Right kidney (tissue), 1 donor: ENCODE measurements at regions not wholly inside any gene's neighbourhood (a gene's known extent, or its start where the extent isn't known, plus 50 kb on each side); places are given as distances from the start of the nearest gene placed in this dataset.
"Not testable (repeated sequence)": the region's sequence is repeated elsewhere in the genome, so short reads cannot be mapped to it uniquely, and the experiment has no call there.

Experiments
- DNase-seq: peaks from one replicate; pipeline ENCODE4 v3.0.0-alpha.2; 2016

GRCh38 chr10:124179308-124180043 is 86.1 kb upstream of the CHST15 start:
- DNase-seq: no peak

GRCh38 chr10:124177180-124177518 is 83.8 kb upstream of the CHST15 start:
- DNase-seq: no peak

- DNase-seq: no peak
These were observed 83.2 kb upstream of the CHST15 start for GRCh38 chr10:124176349-124177179.

GRCh38 chr10:124175701-124176348 is 82.4 kb upstream of the CHST15 start:
- no peak for DNase-seq

GRCh38 chr10:124174673-124175645 is 81.6 kb upstream of the CHST15 start:
- no peak for DNase-seq

GRCh38 chr10:124174071-124174566 is 80.7 kb upstream of the CHST15 start:
- DNase-seq: no peak

- no peak for DNase-seq
These were observed 80.0 kb upstream of the CHST15 start for GRCh38 chr10:124173298-124173900.

GRCh38 chr10:124172181-124172916 is 79.0 kb upstream of the CHST15 start:
- peak; percentile 59 for DNase-seq

GRCh38 chr10:124171561-124171960 is 78.2 kb upstream of the CHST15 start:
- DNase-seq: no peak

- DNase-seq: no peak
These were observed 77.2 kb upstream of the CHST15 start for GRCh38 chr10:124170631-124171030.

GRCh38 chr10:124168991-124169802 is 75.8 kb upstream of the CHST15 start:
- no peak for DNase-seq

GRCh38 chr10:124168581-124168980 is 75.2 kb upstream of the CHST15 start:
- no peak for DNase-seq

- DNase-seq: not testable (repeated sequence)
These were observed 74.5 kb upstream of the CHST15 start for GRCh38 chr10:124167925-124168324.

GRCh38 chr10:124166431-124167125 is 73.2 kb upstream of the CHST15 start:
- DNase-seq: no peak

- no peak for DNase-seq
These were observed 72.4 kb upstream of the CHST15 start for GRCh38 chr10:124165827-124166226.

GRCh38 chr10:124165311-124165710 is 71.9 kb upstream of the CHST15 start:
- DNase-seq: no peak

GRCh38 chr10:124164264-124164663 is 70.9 kb upstream of the CHST15 start:
- no peak for DNase-seq

- DNase-seq: no peak
These were observed 69.5 kb upstream of the CHST15 start for GRCh38 chr10:124162774-124163354.

- DNase-seq: no peak
These were observed 68.7 kb upstream of the CHST15 start for GRCh38 chr10:124162136-124162535.
